Activated naive CD4-positive, alpha-beta T cell treated with anti-CD3 and anti-CD28 coated beads for 36 hours (primary cell): ENCODE measurements at regions not wholly inside any gene's neighbourhood (a gene's known extent, or its start where the extent isn't known, plus 50 kb on each side); places are given as distances from the start of the nearest gene placed in this dataset.

Source experiments
- CTCF ChIA-PET: fragments of 350-600 bp; sonication (Branson Sonifier 250); formaldehyde crosslinking; loops from one replicate; lab custom pipeline; 2021; ENCODE audit warnings: antibody characterized with exemption; lab: Charles Lee
- DNase-seq: peaks from one replicate; pipeline ENCODE4 v3.0.0-alpha.2; 2020
- H3K27ac Mint-ChIP-seq: one replicate; pipeline ENCODE4 v1.8.0; 2021; ENCODE audit warnings: mild to moderate bottlenecking, mixed read lengths
- H3K27me3 Mint-ChIP-seq: one replicate; pipeline ENCODE4 v1.8.0; 2021; ENCODE audit warnings: low read depth, mixed read lengths
- H3K36me3 Mint-ChIP-seq: one replicate; pipeline ENCODE4 v1.8.0; 2021; ENCODE audit warnings: low read depth, mixed read lengths
- H3K4me1 Mint-ChIP-seq: one replicate; pipeline ENCODE4 v1.8.0; 2021; ENCODE audit warnings: low read depth, mixed read lengths
- H3K4me3 Mint-ChIP-seq: one replicate; pipeline ENCODE4 v1.8.0; 2021; ENCODE audit warnings: mild to moderate bottlenecking, moderate library complexity, mixed read lengths
- H3K9me3 Mint-ChIP-seq: one replicate; pipeline ENCODE4 v1.8.0; 2021; ENCODE audit warnings: mixed read lengths
- intact Hi-C: fragments of 100-400 bp; cut with micrococcal nuclease; formaldehyde crosslinking; loops from one replicate; pipeline ENCODE4 v1.15.1; 2023

DNA sequence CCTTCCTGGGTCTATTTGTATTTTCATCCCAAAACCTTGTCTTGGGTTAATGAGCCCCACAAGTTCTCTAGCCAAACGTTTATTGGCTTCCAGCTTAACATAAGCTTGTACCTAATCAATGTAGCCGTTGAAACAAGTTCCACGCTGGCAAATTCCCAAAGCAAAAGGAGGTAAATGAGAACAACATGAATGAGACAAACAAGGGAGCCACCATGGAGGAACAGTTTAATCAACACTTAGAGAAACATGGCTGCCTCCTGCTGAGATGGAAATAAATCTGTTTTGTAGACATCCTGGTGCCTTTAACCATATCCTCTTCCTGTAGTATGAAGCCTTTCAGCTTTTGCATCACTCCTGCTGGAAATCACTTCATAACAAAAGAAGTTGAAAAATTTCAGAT is 166.6 kb upstream of the NFIB start:
- H3K4me3 Mint-ChIP-seq, result no peak overlapping the region
- CTCF ChIA-PET, result no interaction called here
- intact Hi-C loops, result no loop called here

DNA sequence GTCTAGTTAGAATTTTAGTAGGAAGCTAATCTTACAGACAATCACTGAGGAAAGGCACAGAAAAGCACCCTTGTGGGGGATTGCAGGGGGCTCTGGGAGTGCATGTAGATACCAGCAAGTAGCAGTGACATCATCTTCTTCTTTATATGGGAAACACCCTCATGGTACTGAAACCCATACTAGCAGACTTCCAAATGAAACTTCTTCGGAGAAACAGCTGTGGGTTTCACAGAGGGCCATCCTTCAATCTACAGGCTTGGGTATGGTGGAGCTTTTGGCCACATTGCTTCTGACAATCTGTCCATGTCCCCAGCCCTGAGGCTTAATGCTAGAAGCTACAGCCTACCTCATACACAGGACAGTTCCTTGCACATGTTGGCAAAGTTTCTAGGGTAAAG is 165.2 kb upstream of the NFIB start:
- DNase-seq, result no peak
- H3K4me1 Mint-ChIP-seq, result no peaks in the 10 kb centered on the region
- H3K4me3 Mint-ChIP-seq, result no peak overlapping the region
- peaks cover 4% of the 10 kb centered on the region for H3K27me3 Mint-ChIP-seq
- H3K36me3 Mint-ChIP-seq, result no peaks in the 10 kb centered on the region
- H3K9me3 Mint-ChIP-seq, result no peaks in the 10 kb centered on the region
- H3K27ac Mint-ChIP-seq, result no peak overlapping the region
- CTCF ChIA-PET, result no interaction called here
- intact Hi-C loops, result no loop called here

More for the DNA sequence above, 166.6 kb upstream of the NFIB start:
- no peak for DNase-seq
- peaks cover 7% of the 10 kb centered on the region for H3K27me3 Mint-ChIP-seq
- H3K4me1 Mint-ChIP-seq, result no peaks in the 10 kb centered on the region
- H3K36me3 Mint-ChIP-seq, result no peaks in the 10 kb centered on the region
- H3K27ac Mint-ChIP-seq, result no peak overlapping the region
- H3K9me3 Mint-ChIP-seq, result no peaks in the 10 kb centered on the region

DNA sequence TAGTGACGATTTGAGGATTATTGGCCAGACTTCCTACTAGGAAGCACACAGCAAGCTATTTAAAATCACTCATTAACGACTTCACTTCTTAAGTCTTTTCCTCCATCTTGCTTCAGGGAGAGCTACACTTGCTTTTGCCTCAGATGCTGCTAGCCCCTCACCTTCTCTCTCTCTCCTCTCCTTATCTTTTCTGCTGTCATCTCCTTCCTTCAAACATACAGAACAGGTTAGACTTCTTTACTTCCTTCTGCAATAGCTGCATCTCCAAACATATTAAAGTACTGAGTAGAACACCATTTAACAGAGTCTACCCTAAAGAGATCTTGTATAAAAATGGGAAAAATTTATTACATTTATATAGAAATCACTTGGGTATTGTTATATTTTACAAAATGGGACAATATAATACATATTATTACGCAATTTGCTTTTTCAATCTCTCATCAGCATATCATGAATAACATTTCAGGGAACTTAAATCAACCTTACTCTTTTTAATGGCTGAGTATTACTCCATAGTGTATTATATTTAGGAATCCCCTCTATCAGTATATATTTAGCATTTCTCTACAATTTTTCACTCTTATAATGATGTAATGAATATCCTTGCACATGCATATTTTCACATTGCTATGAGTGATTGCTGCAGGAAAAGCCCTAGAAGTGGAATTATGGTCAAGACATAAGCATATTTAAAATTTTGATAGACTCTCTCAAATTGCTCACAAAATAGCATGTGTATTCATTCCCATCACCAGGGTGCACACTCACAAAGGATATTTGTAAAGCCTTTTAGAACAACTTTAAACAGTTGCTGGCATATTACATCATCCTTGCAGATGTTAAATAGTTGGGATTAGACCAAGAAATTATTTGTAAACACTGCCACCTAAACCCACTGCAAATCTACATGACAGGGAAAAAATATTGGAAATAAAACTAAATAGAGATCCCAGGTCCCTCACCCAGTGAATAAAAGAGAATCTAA is 164.5 kb upstream of the NFIB start:
- intact Hi-C loops, result no loop called here
- CTCF ChIA-PET, result no interaction called here
- Mint-ChIP-seq H3K4me3 (no peak overlapping the region), H3K9me3 (no peaks in the 10 kb centered on the region), H3K27me3 (peaks cover 4% of the 10 kb centered on the region), H3K36me3 (no peaks in the 10 kb centered on the region), H3K4me1 (no peaks in the 10 kb centered on the region), H3K27ac (no peak overlapping the region)
- DNase-seq, result no peak

DNA sequence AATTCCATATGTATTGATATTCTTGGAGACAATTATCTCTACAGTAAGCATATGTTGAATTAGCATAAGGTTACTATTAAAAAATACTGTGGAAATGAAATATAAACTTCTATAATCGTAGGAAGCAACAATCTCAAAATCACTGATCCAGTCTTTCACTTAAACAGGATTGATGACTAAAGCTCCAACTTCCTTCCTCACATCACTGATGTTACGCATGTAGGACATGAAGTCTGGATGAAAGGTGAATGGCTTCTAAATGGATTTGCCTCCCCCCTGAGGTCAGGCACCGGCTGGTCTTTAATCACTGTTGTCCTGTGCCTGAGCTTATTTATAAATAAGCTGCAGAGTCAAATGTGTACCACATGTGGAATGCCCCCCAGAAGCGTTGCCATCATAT is 157.1 kb upstream of the NFIB start:
- Mint-ChIP-seq H3K27me3 (peaks cover 4% of the 10 kb centered on the region), H3K27ac (no peak overlapping the region), H3K36me3 (no peaks in the 10 kb centered on the region), H3K9me3 (no peaks in the 10 kb centered on the region), H3K4me3 (no peak overlapping the region), H3K4me1 (no peaks in the 10 kb centered on the region)
- intact Hi-C loops, result no loop called here
- CTCF ChIA-PET, result interaction anchor here (0.5 kb wide), 1 partner anchor 13 kb away, joined by 3 read pairs; no protein-coding TSS in a partner anchor
- no peak for DNase-seq

DNA sequence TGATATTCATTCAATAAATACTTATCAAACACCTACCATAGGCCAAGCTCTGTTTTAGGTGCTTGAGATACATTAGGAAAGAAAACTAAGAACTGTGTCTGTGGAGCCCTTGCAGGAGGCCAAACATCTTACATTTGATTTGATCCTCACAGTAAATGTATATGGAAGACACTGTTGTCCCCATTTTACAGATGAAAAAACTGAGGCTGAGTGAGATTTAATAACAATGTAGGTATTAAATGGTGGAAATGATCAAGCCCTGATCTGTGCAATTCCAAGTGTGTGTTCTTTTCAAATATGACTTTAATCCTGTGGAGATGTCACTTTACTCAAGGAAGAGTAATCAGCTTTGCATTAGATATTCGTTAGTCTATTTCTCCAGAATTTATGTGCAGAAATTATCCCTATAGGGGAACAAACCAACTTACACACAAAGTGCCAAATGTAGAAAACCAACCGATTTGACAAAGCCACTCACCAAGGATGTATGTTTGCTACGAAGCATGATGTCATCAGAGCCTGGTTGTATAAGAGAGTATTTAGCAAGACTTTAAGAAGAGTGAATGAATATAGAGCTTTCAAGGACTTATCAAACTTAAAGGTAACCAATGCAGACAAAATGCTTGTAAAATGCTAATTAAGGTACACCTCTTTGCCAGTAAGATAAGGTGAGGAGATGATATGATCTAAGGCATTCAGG is 153.9 kb upstream of the NFIB start:
- intact Hi-C loops, result loop anchor here (10.0 kb wide), 1 partner anchor 667 kb away; no protein-coding TSS in a partner anchor
- CTCF ChIA-PET, result no interaction called here
- Mint-ChIP-seq H3K27ac (no peak overlapping the region), H3K9me3 (no peaks in the 10 kb centered on the region), H3K27me3 (peaks cover 4% of the 10 kb centered on the region), H3K4me3 (no peak overlapping the region), H3K4me1 (no peaks in the 10 kb centered on the region), H3K36me3 (no peaks in the 10 kb centered on the region)
- no peak for DNase-seq

DNA sequence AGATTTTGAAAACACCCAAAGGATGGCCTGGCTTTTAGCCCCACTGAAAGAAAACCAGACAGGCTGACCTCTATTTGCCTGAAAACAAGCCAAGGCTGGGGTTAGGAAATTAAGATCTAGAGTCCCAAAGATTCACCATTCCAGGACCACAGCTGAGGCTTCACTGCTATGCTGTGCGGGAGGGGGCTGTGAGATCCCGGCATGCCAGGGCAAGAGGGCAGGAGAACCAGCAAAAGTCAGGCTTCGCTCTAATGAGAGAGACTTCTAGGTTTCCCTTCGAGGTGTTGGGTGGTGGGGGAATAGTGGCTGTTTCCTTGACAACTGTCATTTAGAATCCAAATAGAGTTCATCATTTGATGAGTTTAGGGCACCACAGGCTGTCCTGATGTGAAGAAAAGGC is 152.9 kb upstream of the NFIB start:
- no peak overlapping the region for H3K4me3 Mint-ChIP-seq
- H3K36me3 Mint-ChIP-seq, result no peaks in the 10 kb centered on the region
- H3K27ac Mint-ChIP-seq, result no peak overlapping the region
- DNase-seq, result no peak
- CTCF ChIA-PET, result no interaction called here
- intact Hi-C loops, result loop anchor here (10.0 kb wide), 1 partner anchor 668 kb away; no protein-coding TSS in a partner anchor
- no peaks in the 10 kb centered on the region for H3K9me3 Mint-ChIP-seq
- H3K4me1 Mint-ChIP-seq, result no peaks in the 10 kb centered on the region
- peaks cover 3% of the 10 kb centered on the region for H3K27me3 Mint-ChIP-seq

DNA sequence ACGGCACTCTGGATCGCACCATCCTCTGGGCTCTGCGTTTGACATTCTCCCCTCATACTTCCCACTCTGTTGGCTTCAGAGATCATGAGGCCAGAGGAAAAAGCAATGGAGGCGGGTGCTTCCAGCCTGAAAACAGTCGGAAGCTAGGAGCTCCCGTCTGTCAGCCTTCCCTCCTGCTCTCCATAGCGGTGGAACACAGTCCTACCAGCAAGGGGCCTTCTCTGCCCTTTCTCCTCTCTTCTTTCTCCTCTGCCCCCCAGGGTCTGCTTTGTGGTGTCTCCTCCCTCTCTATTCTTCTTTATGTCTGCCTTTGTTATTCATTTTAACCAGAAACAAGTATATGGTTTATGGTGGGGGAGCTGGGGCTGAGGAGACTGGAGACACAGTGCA is 152.5 kb upstream of the NFIB start:
- Mint-ChIP-seq H3K4me3 (no peak overlapping the region), H3K27me3 (no peaks in the 10 kb centered on the region), H3K9me3 (no peaks in the 10 kb centered on the region), H3K4me1 (no peaks in the 10 kb centered on the region), H3K27ac (no peak overlapping the region), H3K36me3 (no peaks in the 10 kb centered on the region)
- CTCF ChIA-PET, result no interaction called here
- intact Hi-C loops, result loop anchor here (10.0 kb wide), 1 partner anchor 668 kb away; no protein-coding TSS in a partner anchor
- DNase-seq, result no peak

DNA sequence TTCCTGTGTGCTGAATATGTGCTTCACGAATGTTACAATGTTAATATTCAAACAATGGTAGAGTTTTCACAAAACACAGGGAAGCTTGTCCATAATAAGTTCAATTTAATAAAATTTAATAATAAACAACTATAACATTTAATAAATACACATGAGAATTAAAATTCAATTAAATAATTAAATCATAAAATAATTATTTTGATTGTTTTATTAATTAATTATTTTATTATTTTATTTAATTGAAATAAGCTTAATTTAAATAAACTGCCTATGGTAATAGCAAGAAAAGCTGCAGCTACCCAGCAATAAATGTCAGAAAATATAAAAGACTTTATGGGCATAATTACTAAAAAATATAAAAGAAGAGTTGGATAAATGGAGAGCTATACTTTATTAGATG is 149.0 kb upstream of the NFIB start:
- no peak for DNase-seq
- CTCF ChIA-PET, result interaction anchor here (1.1 kb wide), 1 partner anchor 307 kb away, joined by 6 read pairs; no protein-coding TSS in a partner anchor
- Mint-ChIP-seq H3K27ac (no peak overlapping the region), H3K4me3 (no peak overlapping the region), H3K9me3 (no peaks in the 10 kb centered on the region), H3K36me3 (no peaks in the 10 kb centered on the region), H3K4me1 (no peaks in the 10 kb centered on the region), H3K27me3 (no peaks in the 10 kb centered on the region)
- intact Hi-C loops, result loop anchor here (10.0 kb wide), 1 partner anchor 672 kb away; no protein-coding TSS in a partner anchor

DNA sequence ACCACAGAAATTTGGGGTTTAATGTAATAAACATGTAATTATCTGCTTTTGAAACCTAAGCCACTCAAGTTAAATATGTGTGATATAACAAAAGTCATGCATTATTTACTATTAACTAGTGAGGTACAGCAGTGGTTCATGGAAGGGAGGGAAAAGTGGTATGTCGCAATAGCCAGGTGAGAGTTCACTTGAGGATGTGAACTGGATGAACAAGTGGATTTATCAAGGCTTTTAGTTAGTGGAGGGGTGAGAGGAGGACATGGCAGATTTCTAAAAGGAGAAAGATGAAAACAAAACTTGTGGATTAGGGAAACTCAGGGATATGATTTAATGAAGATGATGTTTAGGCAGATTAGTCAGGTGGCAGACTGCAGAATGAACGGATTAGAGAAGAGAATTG is 141.3 kb upstream of the NFIB start:
- CTCF ChIA-PET, result no interaction called here
- no peak for DNase-seq
- intact Hi-C loops, result no loop called here
- no peak overlapping the region for H3K4me3 Mint-ChIP-seq
- H3K27ac Mint-ChIP-seq, result no peak overlapping the region
- no peaks in the 10 kb centered on the region for H3K4me1 Mint-ChIP-seq
- H3K9me3 Mint-ChIP-seq, result no peaks in the 10 kb centered on the region
- no peaks in the 10 kb centered on the region for H3K36me3 Mint-ChIP-seq
- H3K27me3 Mint-ChIP-seq, result peaks cover 10% of the 10 kb centered on the region

DNA sequence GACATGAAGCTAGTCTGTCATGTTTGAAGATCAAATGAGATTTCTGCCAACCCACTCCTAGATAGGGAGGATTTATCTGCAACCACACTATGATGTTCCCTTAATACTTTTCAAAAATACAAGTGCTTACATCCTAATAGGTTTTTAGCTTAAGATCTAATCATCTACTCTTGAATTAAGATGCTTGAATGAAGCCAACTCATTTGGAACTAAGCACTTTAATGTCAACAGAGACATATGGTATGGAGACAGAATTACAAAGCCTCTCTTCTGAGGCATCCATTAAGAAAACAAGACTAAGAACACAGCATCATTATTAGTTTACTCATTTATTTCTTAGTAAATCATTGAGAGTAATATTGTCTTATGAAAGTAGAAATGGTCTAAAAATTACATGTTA is 139.3 kb upstream of the NFIB start:
- intact Hi-C loops, result no loop called here
- Mint-ChIP-seq H3K4me3 (no peak overlapping the region), H3K9me3 (no peaks in the 10 kb centered on the region)

DNA sequence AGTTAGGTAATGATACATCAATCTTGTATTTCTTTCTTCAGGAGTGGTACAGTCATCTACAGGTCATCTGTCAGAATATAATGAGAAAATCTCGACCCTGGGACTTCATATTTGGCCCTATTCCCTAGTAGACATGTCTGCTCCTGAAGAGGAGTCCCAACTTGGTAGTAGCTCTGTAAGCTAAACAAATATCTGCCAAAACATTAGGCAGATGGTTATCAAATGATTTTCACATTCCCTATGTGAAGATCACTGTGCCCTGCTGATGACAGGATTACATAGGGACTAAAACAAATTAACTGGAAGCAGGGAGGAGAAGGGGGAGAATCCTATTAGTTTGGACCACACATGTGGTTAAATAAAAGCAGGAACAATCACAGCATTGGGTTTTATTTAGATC is 138.6 kb upstream of the NFIB start:
- Mint-ChIP-seq H3K4me1 (no peaks in the 10 kb centered on the region), H3K36me3 (no peaks in the 10 kb centered on the region), H3K27ac (no peak overlapping the region), H3K9me3 (no peaks in the 10 kb centered on the region), H3K27me3 (peaks cover 10% of the 10 kb centered on the region), H3K4me3 (no peak overlapping the region)
- no peak for DNase-seq
- intact Hi-C loops, result no loop called here
- CTCF ChIA-PET, result no interaction called here

More for the DNA sequence above, 139.3 kb upstream of the NFIB start:
- H3K36me3 Mint-ChIP-seq, result no peaks in the 10 kb centered on the region
- no peaks in the 10 kb centered on the region for H3K4me1 Mint-ChIP-seq
- no peak overlapping the region for H3K27ac Mint-ChIP-seq
- CTCF ChIA-PET, result no interaction called here
- DNase-seq, result no peak
- peaks cover 10% of the 10 kb centered on the region for H3K27me3 Mint-ChIP-seq

DNA sequence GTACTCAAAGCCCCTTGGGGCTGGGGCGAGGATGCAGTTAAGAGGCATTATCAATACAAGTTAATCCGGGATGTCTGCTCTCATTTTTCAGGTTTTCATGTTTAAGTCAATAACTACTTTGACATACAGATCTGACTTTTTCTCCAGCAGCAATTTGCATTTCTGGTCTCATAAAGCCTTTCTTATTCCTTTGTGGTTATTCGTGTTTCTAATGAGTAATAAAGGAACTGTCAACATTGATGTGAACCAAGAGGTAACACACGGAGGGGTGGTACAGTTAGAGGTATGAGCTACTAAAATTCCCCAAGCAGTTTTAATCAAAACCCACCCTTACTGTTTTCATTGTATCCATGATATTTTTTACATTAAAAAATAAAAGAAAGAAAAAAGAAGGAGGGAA is 138.0 kb upstream of the NFIB start:
- intact Hi-C loops, result no loop called here
- Mint-ChIP-seq H3K4me3 (no peak overlapping the region), H3K4me1 (no peaks in the 10 kb centered on the region), H3K27ac (no peak overlapping the region), H3K36me3 (no peaks in the 10 kb centered on the region), H3K27me3 (peaks cover 10% of the 10 kb centered on the region), H3K9me3 (no peaks in the 10 kb centered on the region)
- CTCF ChIA-PET, result no interaction called here
- DNase-seq, result no peak
